Breast epithelium (tissue), 4 donors: ENCODE measurements at regions not wholly inside any gene's neighbourhood (a gene's known extent, or its start where the extent isn't known, plus 50 kb on each side); places are given as distances from the start of the nearest gene placed in this dataset.
A peak's percentile ranks its signal among the peaks of the same experiment; 100 is the strongest.

Experiments used
- DNase-seq, 2 donors: peaks; one replicate each; pipeline ENCODE4 v3.0.0-alpha.2; 2019; ENCODE audit warnings: low spot score in 2 of 2
- H3K27ac ChIP-seq, 2 donors: fragments of 200-600 bp; sonication (generic) in 1 of 2; one replicate each; pipeline ENCODE4 v1.5.1; 2016 to 2019; ENCODE audit warnings: mild to moderate bottlenecking in 1 of 2
- H3K27me3 ChIP-seq, 2 donors: fragments of 200-600 bp; sonication (generic) in 1 of 2; one replicate each; pipeline versions ENCODE4 v1.5.1 to v1.6.0; 2017 to 2019; ENCODE audit warnings: control low read depth in 1 of 2, mild to moderate bottlenecking in 1 of 2
- H3K36me3 ChIP-seq: fragments of 200-600 bp; one replicate; pipeline ENCODE4 v1.5.1; 2019
- H3K4me1 ChIP-seq, 2 donors: fragments of 200-600 bp; sonication (generic); one replicate each; pipeline ENCODE4 v1.5.1; 2016 to 2019; ENCODE audit warnings: control low read depth in 1 of 2
- H3K4me3 ChIP-seq, 3 donors: fragments of 200-600 bp; sonication (generic); 1 replicate in 2 of 3; 2 replicates in 1 of 3; pipeline ENCODE4 v1.5.1; 2016 to 2019; ENCODE audit warnings: mild to moderate bottlenecking in 3 of 3, moderate library complexity in 2 of 3
- H3K9me3 ChIP-seq, 2 donors: fragments of 200-600 bp; sonication (generic) in 1 of 2; one replicate each; pipeline ENCODE4 v1.5.1; 2016 to 2019; ENCODE audit warnings: control low read depth in 1 of 2
- POLR2A ChIP-seq: fragments of 450-650 bp; IDR thresholded peaks from one replicate; pipeline ENCODE4 v1.6.1; 2016; ENCODE audit warnings: antibody characterized with exemption, mild to moderate bottlenecking, moderate library complexity
- POLR2AphosphoS5 ChIP-seq, 3 donors: sonication (generic); formaldehyde crosslinking; IDR thresholded peaks; one replicate each; pipeline ENCODE4 v1.6.1; 2017; ENCODE audit warnings: antibody characterized with exemption in 3 of 3
- intact Hi-C: fragments of 100-400 bp; cut with DNase I; formaldehyde crosslinking; loops from one replicate; pipeline ENCODE4 v1.15.1; 2023; ENCODE audit warnings: low total_unique reads
- TF ChIP-seq, protein P1 (sequence below), 3 donors: fragments of 450-650 bp; IDR thresholded peaks; one replicate each; pipeline ENCODE4 v1.5.1; 2016 to 2017; ENCODE audit warnings: antibody characterized with exemption in 3 of 3, mild to moderate bottlenecking in 3 of 3, moderate library complexity in 3 of 3

DNA sequence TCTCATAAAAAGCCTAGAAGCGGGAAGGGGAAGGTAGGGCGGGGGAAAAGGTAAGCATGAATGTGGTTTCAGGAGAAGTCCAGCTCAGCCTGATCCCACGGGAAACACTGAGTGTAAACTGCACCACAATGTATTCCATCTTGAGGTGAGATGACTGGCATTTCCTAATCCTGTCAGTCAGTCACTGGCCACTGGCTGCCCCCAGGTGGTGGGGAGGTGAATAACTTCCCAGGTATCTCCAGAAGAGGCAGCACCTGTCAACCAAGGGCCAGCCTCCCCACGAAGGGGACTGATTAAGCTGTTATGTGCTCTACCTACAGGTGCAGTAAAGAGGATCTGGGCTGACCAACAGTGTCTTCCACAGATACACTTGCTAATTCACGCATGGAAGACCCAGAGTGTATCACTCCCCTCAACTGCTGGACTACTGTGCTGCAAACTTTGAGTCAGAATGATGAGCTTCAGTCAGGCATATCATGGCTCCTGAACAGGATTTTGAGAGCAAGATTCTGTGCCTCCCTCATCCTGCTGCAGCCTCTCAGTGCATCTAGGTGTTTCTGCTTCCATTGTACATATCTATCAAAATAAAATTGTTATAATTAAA is 108.5 kb upstream of the CCL2 start:
- no peaks in the 10 kb centered on the region for H3K4me1 ChIP-seq
- TF ChIP-seq, protein P1, sequence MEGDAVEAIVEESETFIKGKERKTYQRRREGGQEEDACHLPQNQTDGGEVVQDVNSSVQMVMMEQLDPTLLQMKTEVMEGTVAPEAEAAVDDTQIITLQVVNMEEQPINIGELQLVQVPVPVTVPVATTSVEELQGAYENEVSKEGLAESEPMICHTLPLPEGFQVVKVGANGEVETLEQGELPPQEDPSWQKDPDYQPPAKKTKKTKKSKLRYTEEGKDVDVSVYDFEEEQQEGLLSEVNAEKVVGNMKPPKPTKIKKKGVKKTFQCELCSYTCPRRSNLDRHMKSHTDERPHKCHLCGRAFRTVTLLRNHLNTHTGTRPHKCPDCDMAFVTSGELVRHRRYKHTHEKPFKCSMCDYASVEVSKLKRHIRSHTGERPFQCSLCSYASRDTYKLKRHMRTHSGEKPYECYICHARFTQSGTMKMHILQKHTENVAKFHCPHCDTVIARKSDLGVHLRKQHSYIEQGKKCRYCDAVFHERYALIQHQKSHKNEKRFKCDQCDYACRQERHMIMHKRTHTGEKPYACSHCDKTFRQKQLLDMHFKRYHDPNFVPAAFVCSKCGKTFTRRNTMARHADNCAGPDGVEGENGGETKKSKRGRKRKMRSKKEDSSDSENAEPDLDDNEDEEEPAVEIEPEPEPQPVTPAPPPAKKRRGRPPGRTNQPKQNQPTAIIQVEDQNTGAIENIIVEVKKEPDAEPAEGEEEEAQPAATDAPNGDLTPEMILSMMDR (IDR thresholded peaks at IDR 0.05), result peak in 2 of 3 donors; percentile 74 to 83
- TF ChIP-seq POLR2AphosphoS5 (IDR thresholded peaks at IDR 0.05), result no peak
- intact Hi-C loops, result loop anchor here (10.0 kb wide), 1 partner anchor 318 kb away; no protein-coding TSS in a partner anchor
- DNase-seq, result peak; percentile 37 to 80
- no peak overlapping the region for H3K27ac ChIP-seq
- H3K27me3 ChIP-seq, result peaks cover 0 to 4% of the 10 kb centered on the region in 2 donors
- H3K9me3 ChIP-seq, result no peaks in the 10 kb centered on the region
- H3K4me3 ChIP-seq, result no peak overlapping the region
- no peaks in the 10 kb centered on the region for H3K36me3 ChIP-seq

DNA sequence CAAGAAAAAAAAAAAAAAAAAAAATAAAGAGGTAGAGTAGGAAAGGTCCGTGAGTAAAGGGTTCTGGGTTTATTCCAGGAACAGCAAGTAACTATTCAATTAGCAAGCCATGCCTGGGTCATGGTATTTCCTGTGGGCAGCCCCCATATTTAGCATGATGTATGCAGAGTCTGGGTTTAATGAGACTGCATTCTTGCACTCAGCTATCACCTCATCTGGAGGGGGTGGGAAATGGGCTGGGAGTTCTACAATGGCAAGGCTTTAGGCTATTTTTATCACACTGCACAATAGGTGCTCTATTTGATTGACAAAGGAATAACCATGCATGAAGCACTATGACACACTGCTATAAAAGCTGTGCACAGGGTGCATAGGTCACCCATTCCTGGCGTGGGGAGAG is 104.0 kb upstream of the CCL2 start:
- H3K4me3 ChIP-seq, result no peak overlapping the region
- no peak overlapping the region for H3K27ac ChIP-seq
- peaks cover 0 to 23% of the 10 kb centered on the region in 2 donors for H3K27me3 ChIP-seq
- TF ChIP-seq POLR2AphosphoS5 (IDR thresholded peaks at IDR 0.05), result no peak
- TF ChIP-seq, protein P1 (IDR thresholded peaks at IDR 0.05), result no peak
- no peak for TF ChIP-seq POLR2A
- no peaks in the 10 kb centered on the region for H3K9me3 ChIP-seq
- no peak for DNase-seq
- no peaks in the 10 kb centered on the region for H3K4me1 ChIP-seq
- H3K36me3 ChIP-seq, result no peaks in the 10 kb centered on the region
- intact Hi-C loops, result no loop called here

DNA sequence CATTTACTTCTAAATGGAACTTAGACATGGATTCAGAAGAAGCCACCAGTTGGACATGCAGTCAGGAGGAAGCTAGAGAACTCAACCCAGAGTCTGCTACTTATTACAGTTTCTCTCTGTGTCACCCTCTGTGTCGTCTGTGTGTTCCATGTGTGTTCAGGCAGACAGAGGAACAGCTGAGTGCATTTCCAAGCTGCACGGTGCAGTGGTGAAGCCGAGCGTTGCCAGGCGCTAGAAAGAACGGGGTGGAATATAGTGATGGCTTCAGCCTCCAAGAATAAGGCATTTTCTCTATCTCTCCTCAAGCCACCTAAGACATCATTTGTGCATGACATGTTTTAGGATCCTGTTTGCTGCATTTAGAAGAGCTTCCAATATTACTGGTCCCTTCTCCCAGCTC is 101.1 kb upstream of the CCL2 start:
- Histone ChIP-seq H3K4me3 (no peak overlapping the region), H3K9me3 (peaks cover 0 to 4% of the 10 kb centered on the region in 2 donors), H3K36me3 (no peaks in the 10 kb centered on the region), H3K27ac (no peak overlapping the region), H3K4me1 (no peaks in the 10 kb centered on the region), H3K27me3 (peaks cover 0 to 51% of the 10 kb centered on the region in 2 donors)
- intact Hi-C loops, result no loop called here
- no peak for DNase-seq
- no peak for TF ChIP-seq POLR2AphosphoS5 (IDR thresholded peaks at IDR 0.05)
- no peak for TF ChIP-seq POLR2A
- TF ChIP-seq, protein P1 (IDR thresholded peaks at IDR 0.05), result no peak

DNA sequence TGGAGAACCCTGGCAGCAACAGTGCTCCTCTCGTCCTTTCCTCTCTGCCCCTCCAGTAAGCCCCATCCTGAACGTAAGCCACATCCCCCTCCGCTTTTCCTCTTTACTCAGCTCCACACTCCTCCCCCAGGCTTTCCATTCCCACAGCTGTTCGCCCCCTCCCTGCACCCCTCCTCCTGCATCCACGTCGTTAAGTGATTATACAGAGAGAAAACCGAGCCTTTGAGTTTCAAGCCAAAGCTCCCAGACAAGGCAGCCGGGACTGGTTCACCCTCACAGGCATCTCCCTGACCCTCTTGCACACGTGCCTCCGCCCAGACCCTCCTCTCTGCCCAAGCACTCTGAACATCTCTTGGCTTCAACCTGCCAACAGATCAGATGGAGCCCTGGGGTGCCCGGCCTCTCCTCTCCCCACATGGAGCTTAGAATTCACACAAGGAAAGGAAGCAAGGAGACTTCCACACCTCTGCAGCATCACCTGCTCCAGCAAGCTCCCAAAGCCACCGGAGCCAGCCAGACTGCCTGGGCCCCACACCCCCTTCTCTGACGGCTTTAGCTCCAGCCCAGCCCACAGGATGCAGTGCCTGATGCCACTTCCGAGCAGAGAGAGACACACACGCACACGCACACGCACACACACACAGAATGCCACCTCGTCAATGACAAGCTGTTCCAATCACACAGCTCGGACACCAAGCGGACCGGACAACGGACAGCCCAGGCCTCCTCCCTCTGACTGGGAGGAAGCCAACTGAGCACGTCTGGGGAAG is 99.9 kb upstream of the CCL2 start:
- Histone ChIP-seq H3K9me3 (peaks cover 0 to 4% of the 10 kb centered on the region in 2 donors), H3K4me1 (no peaks in the 10 kb centered on the region), H3K27ac (no peak overlapping the region), H3K4me3 (no peak overlapping the region), H3K36me3 (no peaks in the 10 kb centered on the region), H3K27me3 (peaks cover 0 to 59% of the 10 kb centered on the region in 2 donors)
- intact Hi-C loops, result loop anchor here (5.0 kb wide), 2 partner anchors 112 to 1927 kb away; no protein-coding TSS in a partner anchor
- TF ChIP-seq, protein P1 (IDR thresholded peaks at IDR 0.05), result no peak
- TF ChIP-seq POLR2A (no peak), POLR2AphosphoS5 (IDR thresholded peaks at IDR 0.05) (no peak)
- no peak for DNase-seq

DNA sequence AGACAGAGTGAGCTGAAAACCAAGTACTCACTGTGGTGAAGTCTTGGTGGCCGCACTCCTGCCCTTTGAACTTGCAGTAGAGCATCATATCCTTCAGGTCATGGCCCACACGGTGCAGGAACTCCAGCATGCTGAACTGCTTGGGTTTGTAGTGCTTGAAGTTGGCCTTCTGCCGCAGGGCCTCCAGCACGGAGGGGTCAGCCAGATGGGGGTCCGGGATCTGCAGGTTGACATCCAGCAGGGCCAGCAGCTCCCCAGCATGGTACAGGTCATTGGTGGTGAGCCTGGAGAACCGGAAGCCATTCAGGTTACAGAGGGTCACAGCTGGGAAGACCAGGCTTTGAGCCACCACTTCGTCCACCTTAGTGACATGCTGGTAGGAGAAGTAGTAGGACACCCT is 99.1 kb upstream of the CCL2 start:
- peaks cover 0 to 64% of the 10 kb centered on the region in 2 donors for H3K27me3 ChIP-seq
- no peak overlapping the region for H3K27ac ChIP-seq
- DNase-seq, result no peak
- H3K36me3 ChIP-seq, result no peaks in the 10 kb centered on the region
- H3K4me3 ChIP-seq, result no peak overlapping the region
- TF ChIP-seq POLR2AphosphoS5 (IDR thresholded peaks at IDR 0.05) (no peak), POLR2A (no peak)
- TF ChIP-seq, protein P1 (IDR thresholded peaks at IDR 0.05), result no peak
- intact Hi-C loops, result loop anchor here (5.0 kb wide), 2 partner anchors 111 to 1926 kb away; no protein-coding TSS in a partner anchor
- peaks cover 0 to 4% of the 10 kb centered on the region in 2 donors for H3K9me3 ChIP-seq
- H3K4me1 ChIP-seq, result no peaks in the 10 kb centered on the region
